ENCODE measurements at regions not wholly inside any gene's neighbourhood (a gene's known extent, or its start where the extent isn't known, plus 50 kb on each side); places are given as distances from the start of the nearest gene placed in this dataset.

DNA sequence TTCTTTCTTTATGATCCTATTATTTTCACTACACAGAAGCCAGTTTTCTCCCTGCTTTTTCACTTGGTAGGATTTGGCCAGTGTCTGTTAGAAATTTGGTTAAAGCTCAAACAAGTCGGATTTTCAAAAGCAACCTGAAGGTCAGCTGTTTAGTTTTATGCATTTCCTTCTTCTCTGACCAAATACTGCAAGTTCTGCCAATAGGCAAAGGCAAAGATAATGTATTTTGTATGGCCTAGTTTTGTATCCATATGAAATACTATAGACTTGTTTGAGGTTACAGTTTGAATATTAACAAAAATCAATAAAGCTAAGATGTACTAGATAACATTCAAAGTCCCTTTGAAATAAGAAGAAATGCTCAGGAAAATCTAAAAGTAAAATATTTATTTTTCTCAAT is 439.4 kb downstream of the TRIML1 start:
- TF ChIP-seq, protein P1, sequence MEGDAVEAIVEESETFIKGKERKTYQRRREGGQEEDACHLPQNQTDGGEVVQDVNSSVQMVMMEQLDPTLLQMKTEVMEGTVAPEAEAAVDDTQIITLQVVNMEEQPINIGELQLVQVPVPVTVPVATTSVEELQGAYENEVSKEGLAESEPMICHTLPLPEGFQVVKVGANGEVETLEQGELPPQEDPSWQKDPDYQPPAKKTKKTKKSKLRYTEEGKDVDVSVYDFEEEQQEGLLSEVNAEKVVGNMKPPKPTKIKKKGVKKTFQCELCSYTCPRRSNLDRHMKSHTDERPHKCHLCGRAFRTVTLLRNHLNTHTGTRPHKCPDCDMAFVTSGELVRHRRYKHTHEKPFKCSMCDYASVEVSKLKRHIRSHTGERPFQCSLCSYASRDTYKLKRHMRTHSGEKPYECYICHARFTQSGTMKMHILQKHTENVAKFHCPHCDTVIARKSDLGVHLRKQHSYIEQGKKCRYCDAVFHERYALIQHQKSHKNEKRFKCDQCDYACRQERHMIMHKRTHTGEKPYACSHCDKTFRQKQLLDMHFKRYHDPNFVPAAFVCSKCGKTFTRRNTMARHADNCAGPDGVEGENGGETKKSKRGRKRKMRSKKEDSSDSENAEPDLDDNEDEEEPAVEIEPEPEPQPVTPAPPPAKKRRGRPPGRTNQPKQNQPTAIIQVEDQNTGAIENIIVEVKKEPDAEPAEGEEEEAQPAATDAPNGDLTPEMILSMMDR (IDR thresholded peaks at IDR 0.05), result no peak
- DNase-seq (no peak), FAIRE-seq (no peak), ATAC-seq (peak in 1 of 4 donors; percentile 39)
- Histone ChIP-seq H3K4me1 (peaks cover 0 to 10% (median 7%) of the 10 kb centered on the region in 3 donors), H3K9me3 (no peaks in the 10 kb centered on the region), H3K27ac (no peak overlapping the region), H3K4me3 (no peak overlapping the region), H3K36me3 (no peaks in the 10 kb centered on the region), H3K27me3 (no peaks in the 10 kb centered on the region)
- WGBS, 2 donors, result 6 to 10% methylated on average over 1 of the region's 1 CpG
- intact Hi-C loops (cut with DNase I), result no loop called here

DNA sequence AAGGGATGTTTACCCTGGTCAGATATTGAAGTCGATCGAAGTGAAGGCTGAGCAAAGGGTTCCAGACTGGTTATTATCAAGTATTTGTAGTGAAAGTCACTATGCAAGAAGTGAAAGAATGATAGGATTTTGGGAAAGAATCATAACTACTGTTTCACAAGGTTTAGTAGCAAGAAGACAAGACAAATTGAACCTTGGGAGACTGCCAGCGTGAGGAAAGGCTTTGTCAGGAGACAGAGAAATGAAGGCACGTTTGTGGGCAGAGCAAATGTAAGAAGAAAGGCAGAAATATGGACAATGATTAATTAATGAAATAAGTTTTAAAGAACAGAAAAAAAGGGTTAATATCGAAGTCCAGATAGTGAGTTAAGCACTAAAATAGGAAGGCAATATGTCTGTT is 456.8 kb downstream of the TRIML1 start:
- DNase-seq (no peak), ATAC-seq (no peak)
- WGBS, 2 donors, result 46 to 54% methylated on average over 5 of the region's 5 CpGs

DNA sequence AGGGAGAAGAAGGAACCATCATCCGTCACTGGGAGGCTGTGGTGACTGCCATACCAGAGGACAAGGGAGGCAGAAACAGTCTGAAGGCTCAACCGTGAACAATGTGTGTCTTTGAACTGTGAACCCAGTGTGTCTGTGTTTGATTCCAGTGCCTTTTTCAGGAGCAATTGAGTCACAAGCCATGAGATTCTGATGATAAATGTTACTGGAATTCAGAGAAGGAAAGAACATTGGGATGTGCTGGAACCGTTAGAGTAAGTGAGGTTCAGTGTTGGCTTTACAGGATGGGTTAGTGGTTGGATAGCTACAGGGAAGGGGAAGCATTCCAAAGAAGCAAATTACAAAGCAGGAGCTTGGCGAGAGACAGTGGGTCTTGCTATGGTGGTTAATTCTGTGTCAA is 464.4 kb downstream of the TRIML1 start:
- 71 to 92% methylated on average over 4 of the region's 4 CpGs for WGBS, 2 donors
- no peak for DNase-seq
- Histone ChIP-seq H3K36me3 (no peaks in the 10 kb centered on the region), H3K4me3 (no peak overlapping the region), H3K27ac (no peak overlapping the region), H3K4me1 (no peaks in the 10 kb centered on the region), H3K9me3 (no peaks in the 10 kb centered on the region), H3K27me3 (no peaks in the 10 kb centered on the region)
- no peak for ATAC-seq
- TF ChIP-seq, protein P1 (IDR thresholded peaks at IDR 0.05), result no peak
- intact Hi-C loops (cut with DNase I), result no loop called here
- no peak for FAIRE-seq

More for the DNA sequence above, 456.8 kb downstream of the TRIML1 start:
- Histone ChIP-seq H3K27me3 (no peaks in the 10 kb centered on the region), H3K4me3 (no peak overlapping the region), H3K9me3 (no peaks in the 10 kb centered on the region), H3K36me3 (no peaks in the 10 kb centered on the region), H3K27ac (no peak overlapping the region), H3K4me1 (no peaks in the 10 kb centered on the region)
- intact Hi-C loops (cut with DNase I), result no loop called here
- FAIRE-seq, result no peak
- TF ChIP-seq, protein P1 (IDR thresholded peaks at IDR 0.05), result no peak

DNA sequence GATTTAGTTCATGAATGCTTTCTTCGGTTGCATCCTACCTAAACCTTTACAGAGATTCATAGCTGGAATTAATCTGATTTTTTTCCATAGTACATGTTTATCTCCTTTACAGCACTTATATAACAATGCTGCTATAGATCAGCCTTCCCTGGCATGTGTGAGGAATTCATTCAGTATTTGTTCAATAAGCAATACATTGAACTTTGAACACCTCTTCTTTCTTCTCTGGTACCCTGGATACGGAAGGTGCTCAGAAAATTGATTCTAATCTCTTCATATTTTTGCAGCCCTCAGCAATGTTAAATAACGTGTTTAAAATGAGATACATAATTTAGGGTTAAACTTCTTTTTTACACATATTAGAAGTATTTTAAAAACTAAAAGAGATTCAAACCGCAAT is 467.4 kb downstream of the TRIML1 start:
- Histone ChIP-seq H3K36me3 (no peaks in the 10 kb centered on the region), H3K27me3 (no peaks in the 10 kb centered on the region), H3K4me3 (no peak overlapping the region), H3K9me3 (no peaks in the 10 kb centered on the region), H3K27ac (no peak overlapping the region), H3K4me1 (no peaks in the 10 kb centered on the region)
- intact Hi-C loops (cut with DNase I), result no loop called here
- TF ChIP-seq, protein P1 (IDR thresholded peaks at IDR 0.05), result no peak
- ATAC-seq, result no peak
- DNase-seq, result no peak
- no peak for FAIRE-seq
- 29% methylated on average over 4 of the region's 4 CpGs for WGBS, 2 donors

DNA sequence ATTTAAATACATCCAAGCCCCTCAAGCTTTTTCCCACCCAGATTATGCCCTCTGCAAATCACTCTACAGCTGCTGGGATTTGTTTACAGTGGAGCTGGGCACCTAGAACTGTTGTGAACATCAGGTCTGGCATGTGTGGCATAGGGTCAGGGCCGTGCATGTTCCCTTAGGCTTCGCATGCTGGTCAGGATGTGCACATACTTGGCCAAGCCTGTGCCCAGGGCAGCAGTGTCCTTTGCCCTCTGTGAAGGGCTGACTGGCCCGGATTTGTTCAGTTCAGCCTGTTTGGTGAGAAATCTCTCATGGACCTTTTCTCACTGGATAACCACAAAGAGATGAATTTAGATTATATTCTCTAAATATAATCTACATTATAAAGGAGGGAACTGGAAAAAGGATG is 471.9 kb downstream of the TRIML1 start:
- WGBS, 2 donors, result 48 to 69% methylated on average over 3 of the region's 3 CpGs

More for the DNA sequence above, 471.9 kb downstream of the TRIML1 start:
- DNase-seq (no peak), ATAC-seq (no peak), FAIRE-seq (no peak)
- intact Hi-C loops (cut with DNase I), result no loop called here
- TF ChIP-seq, protein P1 (IDR thresholded peaks at IDR 0.05), result no peak
- Histone ChIP-seq H3K9me3 (no peaks in the 10 kb centered on the region), H3K4me3 (no peak overlapping the region), H3K36me3 (no peaks in the 10 kb centered on the region), H3K27me3 (no peaks in the 10 kb centered on the region), H3K27ac (no peak overlapping the region), H3K4me1 (no peaks in the 10 kb centered on the region)

All from pancreas (tissue), 10 donors.